KMS-11 (cell line): ENCODE measurements at regions not wholly inside any gene's neighbourhood (a gene's known extent, or its start where the extent isn't known, plus 50 kb on each side); places are given as distances from the start of the nearest gene placed in this dataset.

Source experiments
- H2AFZ ChIP-seq: fragments of 200-600 bp; sonication (generic); 2 replicates; pipeline ENCODE4 v1.6.1; 2016; ENCODE audit warnings: antibody characterized with exemption, mixed run types, low read depth
- H3K27ac ChIP-seq: fragments of 200-600 bp; sonication (generic); 2 replicates; pipeline ENCODE4 v1.6.1; 2016; ENCODE audit warnings: mild to moderate bottlenecking, mixed run types
- H3K27me3 ChIP-seq: fragments of 200-600 bp; sonication (generic); 2 replicates; pipeline ENCODE4 v1.6.1; 2017; ENCODE audit warnings: mild to moderate bottlenecking, low read depth, mixed run types, moderate library complexity; ENCODE audit not compliant: insufficient read depth
- H3K36me3 ChIP-seq: fragments of 200-600 bp; sonication (generic); 2 replicates; pipeline ENCODE4 v1.6.1; 2017; ENCODE audit warnings: mild to moderate bottlenecking, mixed run types; ENCODE audit not compliant: insufficient read depth
- H3K4me1 ChIP-seq: fragments of 200-600 bp; sonication (generic); 2 replicates; pipeline ENCODE4 v1.6.1; 2016; ENCODE audit warnings: mild to moderate bottlenecking, low read depth, mixed run types; ENCODE audit not compliant: poor library complexity, severe bottlenecking
- H3K4me2 ChIP-seq: fragments of 200-600 bp; sonication (generic); 2 replicates; pipeline ENCODE4 v1.7.0; 2016; ENCODE audit warnings: mild to moderate bottlenecking, mixed run types
- H3K4me3 ChIP-seq: fragments of 200-600 bp; sonication (generic); IDR thresholded peaks from 2 replicates; pipeline ENCODE4 v1.6.1; 2017; ENCODE audit warnings: low read depth, low read length, mixed read lengths; ENCODE audit not compliant: insufficient read depth
- H3K79me2 ChIP-seq: fragments of 200-600 bp; sonication (generic); 2 replicates; pipeline ENCODE4 v1.6.1; 2016; ENCODE audit warnings: low read depth, mixed run types; ENCODE audit not compliant: insufficient read depth
- H3K9ac ChIP-seq: fragments of 200-600 bp; sonication (generic); 2 replicates; pipeline ENCODE4 v1.6.1; 2016; ENCODE audit warnings: mild to moderate bottlenecking, mixed run types
- H4K20me1 ChIP-seq: fragments of 200-600 bp; sonication (generic); 2 replicates; pipeline ENCODE4 v1.6.1; 2016; ENCODE audit warnings: mild to moderate bottlenecking, mixed run types; ENCODE audit not compliant: insufficient read depth
- CTCF ChIP-seq: fragments of 200-600 bp; sonication (generic); conservative IDR thresholded peaks from 2 replicates; pipeline ENCODE4 v1.6.1; 2017; ENCODE audit warnings: low read depth, mild to moderate bottlenecking, antibody characterized with exemption, low read length, moderate library complexity, mixed read lengths

- Histone ChIP-seq H3K27ac (no peak overlapping the region), H3K4me2 (no peak overlapping the region), H3K27me3 (no peaks in the 10 kb centered on the region), H4K20me1 (no peaks in the 10 kb centered on the region), H3K4me3 (no peak overlapping the region), H2AFZ (no peak overlapping the region), H3K79me2 (no peaks in the 10 kb centered on the region), H3K4me1 (no peaks in the 10 kb centered on the region), H3K36me3 (no peaks in the 10 kb centered on the region), H3K9ac (no peak overlapping the region)
- TF ChIP-seq CTCF = no peak
These were observed 149.5 kb downstream of the MTX2 start for GRCh38 chr2:176418768-176419167.

- Histone ChIP-seq H3K4me2 (no peak overlapping the region), H3K79me2 (no peaks in the 10 kb centered on the region), H3K4me3 (no peak overlapping the region), H3K27me3 (no peaks in the 10 kb centered on the region), H2AFZ (no peak overlapping the region), H4K20me1 (no peaks in the 10 kb centered on the region), H3K9ac (no peak overlapping the region), H3K4me1 (no peaks in the 10 kb centered on the region), H3K36me3 (no peaks in the 10 kb centered on the region), H3K27ac (no peak overlapping the region)
- no peak for TF ChIP-seq CTCF
These were observed 150.4 kb downstream of the MTX2 start for GRCh38 chr2:176419591-176420071.

- Histone ChIP-seq H3K4me2 (no peak overlapping the region), H3K4me1 (no peaks in the 10 kb centered on the region), H4K20me1 (no peaks in the 10 kb centered on the region), H3K36me3 (no peaks in the 10 kb centered on the region), H3K79me2 (no peaks in the 10 kb centered on the region), H3K9ac (no peak overlapping the region), H3K4me3 (no peak overlapping the region), H2AFZ (no peak overlapping the region), H3K27me3 (no peaks in the 10 kb centered on the region), H3K27ac (no peak overlapping the region)
- TF ChIP-seq CTCF = no peak
These were observed 152.2 kb downstream of the MTX2 start for GRCh38 chr2:176421297-176422050.

GRCh38 chr2:176423819-176424218 is 154.6 kb downstream of the MTX2 start:
- no peak for TF ChIP-seq CTCF
- H3K4me3 ChIP-seq = no peak overlapping the region
- H4K20me1 ChIP-seq = no peaks in the 10 kb centered on the region
- H3K36me3 ChIP-seq = no peaks in the 10 kb centered on the region
- no peaks in the 10 kb centered on the region for H3K4me1 ChIP-seq
- no peaks in the 10 kb centered on the region for H3K79me2 ChIP-seq
- H3K27me3 ChIP-seq = no peaks in the 10 kb centered on the region
- no peak overlapping the region for H2AFZ ChIP-seq
- H3K4me2 ChIP-seq = no peak overlapping the region
- no peak overlapping the region for H3K27ac ChIP-seq
- no peak overlapping the region for H3K9ac ChIP-seq
